ENCODE measurements at regions not wholly inside any gene's neighbourhood (a gene's known extent, or its start where the extent isn't known, plus 50 kb on each side); places are given as distances from the start of the nearest gene placed in this dataset.

DNA sequence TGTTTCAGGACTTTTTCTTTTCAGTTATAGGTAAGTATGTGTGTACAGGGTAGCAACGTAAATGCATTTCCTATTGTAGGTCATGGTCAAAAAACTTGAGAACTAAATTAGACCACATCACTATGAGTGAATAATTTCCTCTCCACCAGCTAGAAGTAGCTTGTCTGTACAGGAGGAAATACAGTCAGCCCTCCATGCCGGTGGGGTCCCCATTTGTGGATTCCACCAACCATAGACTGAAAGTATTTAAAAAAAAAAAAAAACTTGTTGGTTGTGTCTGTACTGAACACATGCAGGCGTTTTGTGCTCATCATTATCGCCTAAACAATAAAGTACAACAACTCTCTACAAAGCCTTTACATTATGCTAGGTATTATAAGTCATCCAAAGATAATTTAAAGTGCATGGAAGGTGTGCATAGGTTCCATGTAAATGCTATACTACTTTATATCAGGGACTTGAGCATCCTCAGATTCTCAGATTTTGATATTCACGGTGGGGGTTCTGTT is 94.2 kb upstream of the NDUFV2 start:
- in situ Hi-C loops (cut with MboI; ENCODE audit: low sequenced_read_pairs): loop anchor here (25.0 kb wide), 1 partner anchor 96 kb away; no protein-coding TSS in a partner anchor

DNA sequence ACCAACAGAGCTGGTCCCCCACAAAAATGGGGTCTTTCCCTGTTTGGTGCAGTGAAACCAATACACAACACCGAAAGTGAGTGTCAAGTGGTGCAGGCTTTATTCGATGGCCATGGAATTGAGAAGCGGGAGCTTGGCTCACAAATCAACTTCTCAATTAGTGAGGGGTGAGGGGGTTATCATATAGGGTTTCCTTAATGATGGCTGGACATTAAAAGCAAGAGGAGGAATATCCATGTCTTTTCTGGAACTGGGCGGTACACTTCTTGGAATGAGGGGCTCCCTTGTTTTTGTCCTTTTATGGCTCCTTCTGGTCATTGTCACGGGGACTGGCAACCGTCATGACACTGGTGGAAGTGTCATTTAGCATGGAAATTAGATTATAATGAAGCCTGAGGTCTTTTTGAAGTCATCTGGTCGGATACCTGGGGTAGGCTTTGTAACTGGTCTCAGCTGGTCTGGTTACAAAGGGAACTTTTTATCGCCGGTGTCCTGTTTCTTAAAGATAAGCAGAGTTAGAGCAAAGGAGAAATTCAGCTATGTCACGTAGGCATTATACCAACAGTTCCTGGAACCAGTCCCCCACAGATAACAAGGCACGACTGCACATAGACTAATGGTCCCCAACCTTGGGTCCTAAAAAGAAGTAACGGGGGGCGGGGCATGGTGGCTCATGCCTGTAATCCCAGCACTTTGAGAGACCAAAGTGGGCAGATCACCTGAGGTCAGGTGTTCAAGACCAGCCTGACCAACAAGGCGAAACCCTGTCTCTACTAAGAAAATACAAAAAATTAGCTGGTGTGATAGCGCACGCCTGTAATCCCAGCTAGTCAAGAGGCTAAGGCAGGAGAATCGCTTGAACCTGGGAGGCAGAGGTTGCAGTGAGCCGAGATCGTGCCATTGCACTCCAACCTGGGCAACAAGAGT is 93.5 kb upstream of the NDUFV2 start:
- in situ Hi-C loops (cut with MboI; ENCODE audit: low sequenced_read_pairs): loop anchor here (25.0 kb wide), 1 partner anchor 97 kb away; no protein-coding TSS in a partner anchor

DNA sequence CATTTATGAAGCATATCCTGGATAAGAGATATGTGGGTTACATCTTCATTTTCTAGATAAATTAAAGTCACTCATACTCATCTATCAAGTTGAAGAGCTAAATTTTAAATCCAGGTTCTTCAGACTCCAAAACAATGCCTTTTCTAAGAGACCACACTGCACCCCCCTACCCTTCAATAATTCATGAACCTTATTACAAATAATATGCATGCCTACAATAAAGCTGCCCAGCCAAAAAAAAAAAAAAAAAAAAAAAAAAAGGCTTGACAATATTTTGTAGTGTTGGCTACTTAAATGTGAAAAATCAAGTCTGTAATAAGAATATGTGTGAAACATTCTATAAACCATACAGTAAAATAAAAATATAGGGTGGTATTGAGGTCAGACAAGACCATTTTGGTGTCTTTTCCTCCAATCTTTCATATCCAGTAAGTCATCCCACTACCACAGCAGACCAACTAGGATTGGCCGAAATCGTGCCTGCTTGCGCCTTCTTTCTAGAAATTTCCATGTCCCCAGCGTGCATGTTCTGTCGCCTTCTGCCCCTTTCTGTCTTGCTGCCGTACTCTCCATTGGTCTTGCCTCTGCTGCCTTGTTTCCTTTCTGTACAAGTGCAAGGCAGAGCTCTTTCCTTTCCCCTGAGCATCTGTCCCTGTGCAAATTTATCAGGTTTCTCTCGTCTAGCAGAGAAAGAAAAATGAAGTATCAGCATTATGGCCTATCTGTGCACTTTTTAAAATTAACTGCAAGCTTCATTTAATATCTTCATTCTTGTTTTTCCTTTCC is 92.6 kb upstream of the NDUFV2 start:
- in situ Hi-C loops (cut with MboI; ENCODE audit: low sequenced_read_pairs): loop anchor here (25.0 kb wide), 1 partner anchor 98 kb away; no protein-coding TSS in a partner anchor

DNA sequence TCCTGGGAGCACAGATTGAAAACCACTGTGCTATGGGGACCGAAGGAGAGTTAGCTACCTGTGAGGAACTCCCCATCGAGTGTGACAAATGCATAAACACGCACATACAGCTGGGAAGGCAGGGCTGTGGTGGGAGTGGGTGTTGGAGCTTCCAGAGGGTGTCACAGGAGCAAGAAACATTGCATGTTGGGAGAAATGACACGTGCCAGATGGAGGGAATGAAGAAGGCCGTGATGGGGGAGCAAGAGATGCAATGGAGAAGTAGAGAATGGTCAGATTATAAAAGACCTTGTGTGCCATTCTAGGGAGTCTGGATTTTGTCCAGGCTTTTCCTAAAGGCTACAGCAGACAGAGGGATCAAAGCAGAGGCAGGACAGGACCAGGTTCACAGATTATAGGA is 91.1 kb upstream of the NDUFV2 start:
- in situ Hi-C loops (cut with MboI; ENCODE audit: low sequenced_read_pairs): loop anchor here (25.0 kb wide), 1 partner anchor 99 kb away; no protein-coding TSS in a partner anchor

DNA sequence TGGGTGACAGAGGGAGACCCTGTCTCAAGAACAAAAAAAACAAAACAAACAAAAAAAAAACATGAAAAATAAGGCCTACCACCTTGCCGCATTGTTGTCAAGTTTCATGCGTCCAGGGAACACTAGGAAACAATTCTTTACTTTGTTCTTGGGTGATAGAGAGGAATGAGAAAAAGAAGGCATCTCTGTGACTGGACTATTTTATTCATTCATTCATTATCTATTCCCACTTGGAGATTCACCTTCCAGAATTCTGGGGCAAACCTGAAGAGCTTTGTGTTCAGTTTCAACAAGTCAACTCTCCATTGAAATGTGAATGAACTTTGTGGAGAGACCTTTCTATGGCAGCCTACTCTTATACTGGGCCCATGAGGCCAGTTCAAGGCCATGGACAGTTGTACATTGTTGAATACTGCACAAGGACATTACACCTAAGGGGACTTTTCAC is 88.5 kb upstream of the NDUFV2 start:
- in situ Hi-C loops (cut with MboI; ENCODE audit: low sequenced_read_pairs): loop anchor here (25.0 kb wide), 1 partner anchor 102 kb away; no protein-coding TSS in a partner anchor

DNA sequence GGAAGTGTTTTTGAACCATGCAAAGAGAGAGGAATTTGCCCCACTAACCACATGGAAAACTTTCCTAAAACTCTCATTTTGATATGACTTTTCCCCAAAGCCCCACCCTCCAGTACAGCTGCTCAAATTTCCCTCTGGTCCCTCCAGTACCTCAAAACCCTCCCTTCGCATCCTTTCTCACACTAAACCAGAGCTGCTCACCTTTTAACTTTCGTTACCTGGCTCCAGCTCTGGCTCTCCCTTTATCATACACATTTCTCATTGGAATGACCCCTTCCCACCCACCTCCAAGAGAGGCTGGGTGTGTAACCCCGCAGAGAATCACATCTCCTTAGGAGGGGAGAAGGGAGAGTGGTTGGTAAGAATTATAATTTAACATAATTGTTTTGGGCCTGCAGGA is 86.8 kb upstream of the NDUFV2 start:
- in situ Hi-C loops (cut with MboI; ENCODE audit: low sequenced_read_pairs): loop anchor here (25.0 kb wide), 1 partner anchor 103 kb away; no protein-coding TSS in a partner anchor

DNA sequence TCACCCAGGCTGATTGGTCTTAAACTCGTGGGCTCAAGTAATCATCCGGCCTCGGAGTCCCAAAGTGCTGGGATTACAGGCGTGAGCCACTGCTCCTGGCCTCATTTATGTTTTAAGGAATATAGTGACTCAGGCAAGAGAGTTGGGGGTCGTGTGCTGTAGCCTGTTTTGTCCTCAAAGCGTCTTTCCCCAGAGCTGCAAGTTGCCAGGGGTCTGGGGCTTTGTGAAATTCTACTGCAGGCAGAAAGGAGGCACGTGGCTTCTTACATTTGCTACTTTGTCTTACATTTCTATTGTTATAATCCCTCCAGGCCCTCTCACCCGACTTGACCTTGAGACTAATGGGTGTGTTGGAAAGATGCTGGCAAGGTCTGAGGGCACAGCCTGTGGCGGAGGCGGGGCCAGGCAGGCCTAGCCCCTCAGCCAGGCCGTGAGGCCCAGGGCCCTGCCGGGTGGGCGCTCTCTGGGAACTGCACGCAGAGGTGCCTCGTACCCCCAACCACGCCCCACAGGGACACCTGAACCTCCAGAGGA is 85.8 kb upstream of the NDUFV2 start:
- in situ Hi-C loops (cut with MboI; ENCODE audit: low sequenced_read_pairs): loop anchor here (25.0 kb wide), 1 partner anchor 104 kb away; no protein-coding TSS in a partner anchor

DNA sequence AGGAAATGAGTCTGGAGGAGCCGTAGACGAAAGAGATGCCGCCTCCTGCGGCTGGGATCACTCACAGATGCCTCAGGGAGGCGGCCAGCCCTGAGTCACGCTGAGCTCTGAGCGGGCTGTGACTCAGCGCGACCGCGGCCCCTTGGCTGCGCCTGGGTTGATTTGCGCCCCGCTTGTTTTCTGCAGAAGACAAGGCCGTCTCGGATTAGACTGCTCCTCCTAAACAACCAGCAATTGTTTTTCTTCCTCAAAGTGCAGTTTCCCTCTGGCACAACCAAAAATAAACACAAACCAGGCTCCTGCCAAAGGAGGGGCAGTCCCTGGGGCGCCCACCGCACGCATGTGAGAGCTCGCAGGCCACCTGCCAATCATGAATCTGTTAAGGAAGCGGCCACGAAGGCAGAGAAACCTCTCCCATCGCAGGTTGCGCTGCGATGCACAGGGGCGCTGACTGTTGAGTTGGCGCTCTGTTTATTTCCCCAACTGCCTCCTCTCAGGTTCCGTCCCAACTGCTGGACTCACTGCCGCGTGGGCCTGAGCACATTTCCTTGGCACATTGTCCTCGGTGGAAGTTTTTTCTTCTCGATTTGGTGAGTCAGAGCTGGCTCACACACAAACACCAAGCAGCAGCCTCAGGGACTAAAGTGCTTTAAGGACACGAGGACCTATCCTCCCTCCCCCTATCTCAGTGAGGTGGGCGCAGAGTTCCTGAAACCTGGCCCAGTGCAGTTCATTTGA is 85.2 kb upstream of the NDUFV2 start:
- in situ Hi-C loops (cut with MboI; ENCODE audit: low sequenced_read_pairs): loop anchor here (25.0 kb wide), 1 partner anchor 105 kb away; no protein-coding TSS in a partner anchor

DNA sequence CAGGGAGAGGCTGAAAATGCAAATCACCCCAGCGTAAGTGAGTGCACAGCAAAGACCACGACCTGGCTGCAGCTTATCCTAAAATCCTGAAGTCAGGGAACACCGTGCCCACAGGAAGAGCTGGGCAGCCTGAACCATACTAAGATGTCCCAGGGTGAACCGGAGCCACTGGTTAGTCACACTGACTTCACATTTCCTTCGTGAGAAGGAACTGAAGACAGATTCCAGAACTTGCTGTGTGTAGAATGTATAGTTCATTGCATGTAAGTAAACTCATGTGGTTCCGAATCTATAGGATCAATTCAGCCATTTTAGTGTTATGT is 84.6 kb upstream of the NDUFV2 start:
- in situ Hi-C loops (cut with MboI; ENCODE audit: low sequenced_read_pairs): loop anchor here (25.0 kb wide), 1 partner anchor 106 kb away; no protein-coding TSS in a partner anchor

DNA sequence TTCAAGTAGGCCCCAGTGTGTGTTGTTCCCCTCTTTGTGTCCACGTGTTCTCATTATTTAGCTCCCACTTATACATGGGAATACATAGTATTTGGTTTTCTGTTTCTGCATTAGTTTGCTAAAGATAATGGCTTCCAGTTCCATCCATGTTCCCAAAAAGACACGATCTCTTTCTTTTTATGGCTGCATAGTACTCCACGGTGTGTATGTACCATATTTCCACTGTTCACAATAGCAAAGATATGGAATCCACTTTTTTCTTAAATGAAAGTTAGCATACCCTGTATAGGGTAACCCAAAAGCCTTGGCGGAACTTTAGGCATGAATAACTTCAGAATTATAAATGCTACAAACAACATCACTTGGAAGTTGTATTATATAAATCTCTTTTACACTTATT is 83.4 kb upstream of the NDUFV2 start:
- in situ Hi-C loops (cut with MboI; ENCODE audit: low sequenced_read_pairs): loop anchor here (25.0 kb wide), 1 partner anchor 107 kb away; no protein-coding TSS in a partner anchor

DNA sequence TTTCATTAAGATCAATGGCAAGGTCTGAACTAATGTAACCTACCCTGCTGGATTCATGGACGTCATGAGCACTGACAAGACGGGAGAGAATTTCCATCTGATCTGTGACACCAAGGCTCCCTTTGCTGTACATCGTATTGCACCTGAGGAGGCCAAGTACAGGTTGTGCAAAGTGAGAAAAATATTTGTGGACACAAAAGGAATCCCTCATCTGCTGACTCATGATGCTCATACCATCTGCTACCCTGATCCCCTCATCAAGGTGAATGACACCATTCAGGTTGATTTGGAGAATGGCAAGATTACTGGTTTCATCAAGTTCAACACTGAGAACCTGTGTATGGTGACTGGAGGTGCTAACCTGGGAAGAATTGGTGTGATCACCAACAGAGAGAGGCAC is 82.3 kb upstream of the NDUFV2 start:
- in situ Hi-C loops (cut with MboI; ENCODE audit: low sequenced_read_pairs): loop anchor here (25.0 kb wide), 1 partner anchor 108 kb away; no protein-coding TSS in a partner anchor

DNA sequence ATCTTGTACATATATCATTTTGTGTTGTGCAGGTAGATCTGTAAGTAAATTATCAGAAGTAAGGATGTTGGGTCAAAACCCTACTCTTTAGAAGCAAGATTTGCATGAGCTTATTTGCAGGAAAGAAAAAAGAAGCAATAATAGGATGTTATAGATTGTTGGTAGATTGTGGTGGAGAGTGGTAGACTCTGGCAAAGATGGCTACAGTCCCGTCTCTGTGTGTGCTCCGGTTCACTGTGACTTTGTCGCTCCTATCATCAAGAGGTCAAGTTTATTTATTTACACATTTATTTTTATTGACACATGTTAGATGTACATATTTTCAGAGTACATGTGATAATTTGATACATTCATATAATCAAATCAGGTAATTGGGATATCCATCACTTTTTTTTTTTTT is 81.0 kb upstream of the NDUFV2 start:
- in situ Hi-C loops (cut with MboI; ENCODE audit: low sequenced_read_pairs): loop anchor here (25.0 kb wide), 1 partner anchor 109 kb away; no protein-coding TSS in a partner anchor

DNA sequence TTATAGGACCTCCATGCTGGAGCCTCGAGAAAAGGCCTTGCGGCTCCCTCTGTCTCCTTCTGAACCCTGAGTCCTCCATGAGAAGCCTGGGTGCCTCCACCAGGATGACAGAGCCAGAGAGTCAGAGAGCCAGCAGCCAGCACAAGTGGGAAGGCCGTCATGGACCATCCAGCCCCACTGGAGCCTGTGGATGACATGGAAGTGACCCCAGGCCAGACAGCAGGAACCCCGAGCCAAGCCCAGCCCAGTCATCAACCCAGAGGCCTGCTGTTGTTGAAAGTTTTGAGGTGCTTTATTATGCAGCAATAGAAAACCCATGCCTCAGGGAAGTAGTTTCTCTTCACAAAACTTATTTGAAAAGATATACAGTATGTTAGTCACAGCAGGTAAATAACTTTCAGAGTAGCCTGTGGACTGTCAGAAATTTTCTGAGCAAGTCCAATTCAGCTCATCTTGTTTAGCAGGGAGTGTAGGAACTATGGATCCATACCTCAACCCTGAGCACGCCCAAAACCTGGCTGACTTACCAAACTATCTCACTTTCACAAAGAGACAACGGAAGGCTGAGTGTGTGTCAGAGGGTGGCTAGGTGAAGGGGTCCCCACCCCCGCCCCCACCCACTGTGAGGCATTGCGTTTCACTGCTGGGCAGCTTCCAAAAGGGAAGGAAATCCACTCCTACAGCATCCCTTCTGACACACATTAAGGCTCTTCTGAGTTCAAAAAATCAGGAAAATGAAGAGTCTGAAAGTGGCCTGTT is 79.9 kb upstream of the NDUFV2 start:
- in situ Hi-C loops (cut with MboI; ENCODE audit: low sequenced_read_pairs): loop anchor here (25.0 kb wide), 1 partner anchor 110 kb away; no protein-coding TSS in a partner anchor

DNA sequence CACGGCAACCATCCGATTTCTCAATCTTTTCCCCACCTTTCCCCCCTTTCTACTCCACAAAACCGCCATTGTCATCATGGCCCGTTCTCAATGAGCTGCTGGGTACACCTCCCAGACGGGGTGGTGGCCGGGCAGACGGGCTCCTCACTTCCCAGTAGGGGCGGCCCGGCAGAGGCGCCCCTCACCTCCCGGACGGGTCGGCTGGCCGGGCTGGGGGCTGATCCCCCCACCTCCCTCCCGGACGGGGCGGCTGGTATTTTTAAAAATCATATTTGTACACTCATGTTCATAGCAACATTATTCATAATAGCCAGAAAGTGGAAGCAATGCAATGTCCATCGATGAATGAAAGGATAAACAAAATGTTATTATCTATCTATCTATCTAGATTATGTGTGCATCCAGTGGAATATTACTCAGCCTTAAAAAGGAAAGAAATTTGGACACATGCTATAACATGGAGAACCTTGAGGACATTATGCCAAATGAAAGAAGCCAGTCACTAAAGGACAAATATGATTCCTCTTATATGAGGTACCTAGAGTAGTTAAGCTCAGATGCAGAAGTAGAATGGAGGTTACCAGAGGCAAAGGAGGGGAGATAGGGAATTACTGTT is 78.4 kb upstream of the NDUFV2 start:
- in situ Hi-C loops (cut with MboI; ENCODE audit: low sequenced_read_pairs): loop anchor here (25.0 kb wide), 1 partner anchor 112 kb away; no protein-coding TSS in a partner anchor

DNA sequence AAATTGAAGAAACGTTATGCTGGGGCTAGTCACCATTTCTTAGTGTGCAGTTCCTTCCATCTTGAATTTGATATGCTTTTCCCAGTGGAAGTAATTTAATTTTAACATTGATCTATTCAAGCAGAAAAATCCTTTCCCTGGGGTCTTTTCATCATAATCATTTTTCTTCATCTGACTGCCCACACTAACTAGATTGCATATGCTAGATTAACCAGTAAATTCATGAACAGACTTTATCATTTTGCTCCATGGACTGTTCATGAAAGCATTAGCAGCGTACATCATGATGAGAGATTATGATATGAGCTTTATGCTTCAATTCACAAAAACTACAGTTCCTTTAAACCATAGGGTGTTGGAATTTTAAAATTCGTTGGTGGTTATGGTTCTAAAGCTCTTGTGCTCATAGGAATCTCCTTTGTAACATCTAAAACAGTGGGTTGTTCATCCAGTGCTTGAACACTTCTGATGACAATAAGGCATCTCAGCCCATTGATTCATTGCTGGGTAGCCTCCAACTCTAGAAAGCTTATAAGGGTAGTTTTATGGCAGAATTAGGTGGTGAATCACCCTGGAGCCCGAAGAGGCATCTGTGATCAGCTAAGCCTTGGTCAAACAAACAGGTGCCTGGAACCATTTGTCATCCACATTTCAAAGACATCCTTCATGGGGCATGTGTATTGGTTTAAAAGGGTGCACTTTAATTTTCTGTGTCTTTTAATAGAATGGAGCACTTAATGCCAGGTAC is 77.2 kb upstream of the NDUFV2 start:
- in situ Hi-C loops (cut with MboI; ENCODE audit: low sequenced_read_pairs): no loop called here

DNA sequence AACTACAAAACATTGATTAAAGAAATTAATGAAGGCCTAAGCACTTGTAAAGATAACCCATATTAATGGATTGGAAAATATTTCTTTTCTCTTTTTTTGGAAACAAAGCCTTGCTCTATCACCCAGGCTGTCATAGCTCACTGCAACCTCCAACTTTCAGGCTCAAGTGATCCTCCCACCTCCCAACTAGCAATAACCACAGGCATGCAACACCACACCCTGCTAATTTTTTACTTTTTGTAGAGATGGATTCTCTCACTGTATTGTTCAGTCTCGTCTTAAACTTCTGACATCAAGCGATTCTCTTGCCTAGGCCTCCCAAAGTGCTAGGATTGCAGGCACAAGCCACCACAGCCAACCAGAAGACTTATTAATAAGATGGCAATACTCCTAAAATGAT is 73.4 kb upstream of the NDUFV2 start:
- in situ Hi-C loops (cut with MboI; ENCODE audit: low sequenced_read_pairs): no loop called here

DNA sequence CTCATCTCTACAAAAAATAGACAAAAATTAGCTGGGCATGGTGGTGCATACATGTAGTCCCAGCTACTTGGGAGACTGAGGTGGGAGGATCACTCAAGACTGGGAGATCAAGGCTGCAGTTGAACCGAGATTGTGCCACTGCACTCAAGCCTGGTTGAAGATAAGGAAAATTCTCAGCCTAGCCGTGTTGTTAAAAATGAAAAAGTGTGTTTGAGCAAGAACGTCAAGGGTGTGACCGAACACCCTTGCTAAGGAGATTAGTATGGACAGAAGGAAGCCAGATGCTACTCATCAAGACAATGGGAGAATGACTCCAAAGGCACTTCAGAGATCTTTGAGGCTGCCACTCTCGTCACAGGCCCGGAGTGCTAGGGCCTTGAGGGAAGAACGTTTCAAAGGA is 70.0 kb upstream of the NDUFV2 start:
- in situ Hi-C loops (cut with MboI; ENCODE audit: low sequenced_read_pairs): no loop called here

DNA sequence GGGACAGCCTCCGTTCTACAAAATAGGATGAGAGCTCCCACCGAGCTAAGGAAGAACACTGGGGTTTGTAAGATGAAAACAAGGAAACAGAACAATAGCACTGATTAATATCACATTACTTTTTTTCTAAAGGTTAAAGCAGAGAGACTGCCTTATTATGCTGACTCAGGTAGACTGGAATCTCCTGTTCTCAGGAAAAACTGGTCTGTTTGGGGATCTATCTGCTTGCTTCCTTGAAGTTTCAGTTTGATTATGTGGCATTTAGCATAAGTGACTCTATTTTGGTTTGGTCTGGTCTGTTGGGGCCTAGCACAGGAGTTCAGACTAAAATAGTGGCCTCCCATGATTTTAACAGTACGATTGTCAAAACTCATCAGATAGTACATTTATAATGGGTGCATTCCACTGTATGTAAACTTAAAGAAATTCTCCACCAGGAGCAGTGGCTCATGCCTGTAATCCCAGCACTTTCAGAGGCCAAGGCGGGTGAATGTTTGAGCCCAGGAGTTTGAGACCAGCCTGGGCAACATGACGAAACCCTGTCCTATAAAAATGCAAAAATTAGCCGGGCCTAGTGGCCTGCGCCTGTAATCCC is 64.1 kb upstream of the NDUFV2 start:
- in situ Hi-C loops (cut with MboI; ENCODE audit: low sequenced_read_pairs): no loop called here

Data from HL-60/S4 treated with phorbol 12-myristate 13-acetate at 8.2 ng/mL for 4 days and 3 days (cell line).